ENCODE measurements at regions not wholly inside any gene's neighbourhood (a gene's known extent, or its start where the extent isn't known, plus 50 kb on each side); places are given as distances from the start of the nearest gene placed in this dataset.

- no peak for TF ChIP-seq CTCF (IDR thresholded peaks at IDR 0.05)
- Mint-ChIP-seq H3K4me1 (ENCODE audit: unreplicated experiment) (peaks cover 26% of the 10 kb centered on the region), H3K36me3 (ENCODE audit: unreplicated experiment) (no peaks in the 10 kb centered on the region), H3K27ac (ENCODE audit: unreplicated experiment) (no peak overlapping the region), H3K4me3 (ENCODE audit: unreplicated experiment) (no peak overlapping the region), H3K27me3 (ENCODE audit: unreplicated experiment) (no peaks in the 10 kb centered on the region), H3K9me3 (ENCODE audit: unreplicated experiment) (no peaks in the 10 kb centered on the region)
- peak; percentile 59 for DNase-seq (ENCODE audit: extremely low spot score, unreplicated experiment)
These were observed 61.5 kb upstream of the UBL3 start for GRCh38 chr13:29911781-29912418.

GRCh38 chr13:29909975-29910674, 59.7 kb upstream of the UBL3 start:
- no peaks in the 10 kb centered on the region for H3K27me3 Mint-ChIP-seq (ENCODE audit: unreplicated experiment)
- DNase-seq (ENCODE audit: extremely low spot score, unreplicated experiment), result peak; percentile 36
- no peaks in the 10 kb centered on the region for H3K36me3 Mint-ChIP-seq (ENCODE audit: unreplicated experiment)
- peaks cover 37% of the 10 kb centered on the region for H3K4me1 Mint-ChIP-seq (ENCODE audit: unreplicated experiment)
- no peak overlapping the region for H3K27ac Mint-ChIP-seq (ENCODE audit: unreplicated experiment)
- TF ChIP-seq CTCF (IDR thresholded peaks at IDR 0.05), result no peak
- H3K4me3 Mint-ChIP-seq (ENCODE audit: unreplicated experiment), result no peak overlapping the region
- H3K9me3 Mint-ChIP-seq (ENCODE audit: unreplicated experiment), result no peaks in the 10 kb centered on the region

- Mint-ChIP-seq H3K9me3 (ENCODE audit: unreplicated experiment) (no peaks in the 10 kb centered on the region), H3K27me3 (ENCODE audit: unreplicated experiment) (no peaks in the 10 kb centered on the region), H3K36me3 (ENCODE audit: unreplicated experiment) (no peaks in the 10 kb centered on the region), H3K27ac (ENCODE audit: unreplicated experiment) (no peak overlapping the region), H3K4me1 (ENCODE audit: unreplicated experiment) (peaks cover 37% of the 10 kb centered on the region), H3K4me3 (ENCODE audit: unreplicated experiment) (no peak overlapping the region)
- peak; percentile 71 for DNase-seq (ENCODE audit: extremely low spot score, unreplicated experiment)
- TF ChIP-seq CTCF (IDR thresholded peaks at IDR 0.05), result no peak
These were observed 58.8 kb upstream of the UBL3 start for GRCh38 chr13:29909081-29909730.

- Mint-ChIP-seq H3K27ac (ENCODE audit: unreplicated experiment) (no peak overlapping the region), H3K36me3 (ENCODE audit: unreplicated experiment) (no peaks in the 10 kb centered on the region), H3K4me1 (ENCODE audit: unreplicated experiment) (peaks cover 37% of the 10 kb centered on the region), H3K9me3 (ENCODE audit: unreplicated experiment) (no peaks in the 10 kb centered on the region), H3K27me3 (ENCODE audit: unreplicated experiment) (no peaks in the 10 kb centered on the region), H3K4me3 (ENCODE audit: unreplicated experiment) (no peak overlapping the region)
- DNase-seq (ENCODE audit: extremely low spot score, unreplicated experiment), result peak; percentile 66
- TF ChIP-seq CTCF (IDR thresholded peaks at IDR 0.05), result no peak
These were observed 58.1 kb upstream of the UBL3 start for GRCh38 chr13:29908416-29909080.

- TF ChIP-seq CTCF (IDR thresholded peaks at IDR 0.05), result no peak
- Mint-ChIP-seq H3K27me3 (ENCODE audit: unreplicated experiment) (no peaks in the 10 kb centered on the region), H3K4me3 (ENCODE audit: unreplicated experiment) (no peak overlapping the region), H3K27ac (ENCODE audit: unreplicated experiment) (no peak overlapping the region), H3K4me1 (ENCODE audit: unreplicated experiment) (peaks cover 39% of the 10 kb centered on the region), H3K36me3 (ENCODE audit: unreplicated experiment) (no peaks in the 10 kb centered on the region), H3K9me3 (ENCODE audit: unreplicated experiment) (no peaks in the 10 kb centered on the region)
- DNase-seq (ENCODE audit: extremely low spot score, unreplicated experiment), result no peak
These were observed 57.3 kb upstream of the UBL3 start for GRCh38 chr13:29907670-29908069.

Measured in osteocyte (in vitro differentiated cells).